AG08396 (cell line): ENCODE measurements at regions not wholly inside any gene's neighbourhood (a gene's known extent, or its start where the extent isn't known, plus 50 kb on each side); places are given as distances from the start of the nearest gene placed in this dataset.
A peak's percentile ranks its signal among the peaks of the same experiment; 100 is the strongest.

Source experiments
- DNase-seq: peaks from one replicate; pipeline ENCODE4 v3.0.0; 2012; ENCODE audit warnings: low spot score, mixed read lengths

DNA sequence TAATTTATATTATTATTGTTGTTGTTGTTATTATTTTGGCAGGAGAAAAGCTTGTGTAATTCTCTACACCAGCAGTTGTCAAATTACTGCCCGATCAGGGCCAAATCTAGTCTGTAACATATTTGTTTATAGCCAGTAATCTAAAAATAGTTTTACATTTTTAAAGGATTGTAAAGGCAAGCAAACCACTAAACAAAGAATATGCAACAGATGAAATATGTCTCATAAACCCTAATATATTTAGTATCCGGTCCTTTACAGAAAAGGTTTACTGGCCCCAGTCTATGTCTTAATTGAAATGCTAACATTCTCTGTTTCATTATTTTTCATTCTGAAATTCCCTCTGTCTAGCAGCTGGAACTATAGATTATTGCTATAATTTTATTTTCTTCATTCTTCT, 709.5 kb downstream of the KCNJ2 start:
- DNase-seq, result no peak

DNA sequence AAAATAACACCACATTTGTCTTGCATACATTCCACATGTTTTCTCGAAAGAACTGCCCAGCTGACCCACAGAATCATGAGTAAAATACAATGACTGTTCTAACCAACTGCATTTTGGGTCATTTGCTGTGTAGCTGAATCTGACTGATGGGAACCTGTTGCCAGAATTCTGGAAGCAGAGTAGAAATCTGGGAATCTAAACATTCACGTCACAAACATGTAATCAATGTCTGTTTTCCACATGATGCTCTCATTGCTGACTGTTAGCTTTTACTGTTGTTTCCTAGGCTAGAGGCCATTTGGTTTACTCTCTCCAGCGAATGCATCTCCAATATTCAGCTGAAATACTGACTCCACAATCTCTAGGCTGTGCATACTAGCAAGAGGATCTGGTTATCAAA, 710.1 kb downstream of the KCNJ2 start:
- DNase-seq, result peak; percentile 5

DNA sequence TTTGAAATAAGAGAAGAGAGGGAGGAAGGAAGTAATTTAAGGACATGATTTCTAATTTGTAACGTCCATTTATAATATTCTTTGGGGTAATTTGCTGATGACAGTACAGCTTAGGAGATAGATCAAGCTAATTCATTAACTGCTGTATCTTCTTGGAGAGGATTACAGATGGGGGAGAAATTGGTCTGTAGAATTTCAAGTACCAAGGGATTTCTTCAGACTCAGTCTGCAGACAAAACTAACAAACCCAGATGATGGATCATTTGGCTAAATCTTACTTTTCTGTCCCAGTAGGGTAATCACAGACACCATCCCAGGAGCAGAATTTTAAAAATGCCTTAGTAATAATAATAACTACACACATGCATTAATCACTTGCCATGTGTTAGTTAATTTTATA, 711.8 kb downstream of the KCNJ2 start:
- DNase-seq, result no peak

DNA sequence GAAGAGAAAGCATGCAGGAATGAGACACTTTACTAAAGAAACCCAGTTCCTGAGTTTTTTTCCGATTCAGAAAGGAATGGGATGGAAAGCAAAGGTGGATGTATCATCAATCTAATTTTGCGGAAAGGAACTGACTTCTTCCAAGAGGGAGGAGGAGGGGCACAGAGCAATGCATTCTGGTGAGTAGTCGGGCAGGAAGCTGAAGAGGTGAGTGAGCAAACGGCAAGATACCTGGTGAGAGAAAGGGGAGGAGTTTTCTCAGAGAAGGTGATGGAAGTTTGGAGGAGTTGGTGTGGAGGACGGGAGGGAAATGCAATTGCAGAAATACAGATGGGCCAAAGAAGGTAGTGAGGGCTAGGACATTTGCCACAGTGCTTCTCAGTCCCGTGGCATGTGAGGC, 713.2 kb downstream of the KCNJ2 start:
- DNase-seq, result no peak

DNA sequence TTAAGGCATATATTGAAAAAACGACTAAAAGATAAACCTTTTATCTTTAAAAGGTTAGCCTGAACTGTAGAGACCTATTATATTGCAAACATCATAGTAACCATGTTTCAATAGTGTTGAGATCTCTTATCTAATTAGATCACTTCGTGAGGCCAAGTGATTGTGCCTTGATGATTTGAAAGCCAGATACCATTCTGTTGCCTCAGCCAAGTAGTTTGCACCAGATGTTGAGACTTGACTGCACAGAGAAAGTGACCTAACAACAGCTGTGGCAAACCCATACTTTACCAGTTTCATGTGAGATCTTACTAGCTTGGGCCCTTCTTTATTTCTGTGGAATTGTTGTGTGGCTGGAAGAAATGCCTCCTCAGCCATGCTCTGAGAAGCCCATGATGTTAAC, 717.3 kb downstream of the KCNJ2 start:
- DNase-seq, result no peak

DNA sequence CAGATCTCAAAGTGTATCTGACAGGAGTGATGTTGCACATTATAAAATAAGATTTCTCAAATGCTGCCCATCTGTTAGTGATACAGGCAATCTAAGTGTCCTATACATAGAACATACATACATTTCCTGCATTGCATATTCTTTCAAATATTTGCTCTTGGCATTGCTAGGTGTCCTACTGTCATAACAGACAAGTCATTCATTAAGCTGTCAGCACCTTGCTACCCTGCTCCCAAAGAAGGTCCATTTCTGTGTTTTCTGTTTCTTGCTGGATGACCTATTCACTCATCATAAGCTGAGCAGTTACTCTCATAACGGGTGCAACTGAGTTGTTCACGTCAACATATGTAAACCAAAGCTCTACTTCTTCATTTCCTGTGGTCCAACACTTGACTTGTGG, 719.0 kb downstream of the KCNJ2 start:
- no peak for DNase-seq

DNA sequence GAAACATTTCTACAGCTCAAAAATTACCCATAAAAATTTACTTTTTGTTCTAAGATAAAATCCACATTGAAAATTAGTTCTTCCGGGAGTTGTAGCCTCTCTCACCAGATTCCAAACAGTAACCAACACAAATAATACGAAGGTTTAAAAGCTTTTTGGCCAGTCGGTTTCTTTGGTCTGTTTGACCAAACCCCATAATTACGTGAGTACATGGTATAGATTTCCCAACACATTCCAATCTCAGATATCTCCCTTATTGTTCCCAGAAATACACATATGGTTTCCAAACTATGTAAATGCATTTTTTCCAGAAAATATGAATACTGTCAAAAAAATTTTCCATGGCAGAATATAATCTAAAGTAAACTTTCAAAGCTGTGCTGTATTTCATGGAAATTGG, 722.0 kb downstream of the KCNJ2 start:
- no peak for DNase-seq

DNA sequence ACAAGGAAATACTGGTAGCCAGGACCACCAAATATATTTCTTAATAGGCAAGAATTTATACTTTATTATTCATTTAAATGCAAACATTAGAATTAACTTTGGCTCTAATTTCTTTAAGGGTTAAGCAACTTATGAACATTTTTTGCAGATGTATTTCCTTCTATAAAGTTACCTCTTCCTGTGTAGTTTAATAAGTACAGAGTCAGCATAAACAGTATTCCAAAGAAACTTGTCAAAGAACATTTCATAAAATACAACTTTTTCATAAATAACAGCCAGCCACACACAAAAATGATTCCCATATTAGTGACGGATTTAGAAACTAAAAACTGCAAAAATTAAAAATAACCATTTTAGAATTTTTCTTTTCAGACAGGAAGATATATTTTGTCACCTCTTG, 723.2 kb downstream of the KCNJ2 start:
- no peak for DNase-seq

DNA sequence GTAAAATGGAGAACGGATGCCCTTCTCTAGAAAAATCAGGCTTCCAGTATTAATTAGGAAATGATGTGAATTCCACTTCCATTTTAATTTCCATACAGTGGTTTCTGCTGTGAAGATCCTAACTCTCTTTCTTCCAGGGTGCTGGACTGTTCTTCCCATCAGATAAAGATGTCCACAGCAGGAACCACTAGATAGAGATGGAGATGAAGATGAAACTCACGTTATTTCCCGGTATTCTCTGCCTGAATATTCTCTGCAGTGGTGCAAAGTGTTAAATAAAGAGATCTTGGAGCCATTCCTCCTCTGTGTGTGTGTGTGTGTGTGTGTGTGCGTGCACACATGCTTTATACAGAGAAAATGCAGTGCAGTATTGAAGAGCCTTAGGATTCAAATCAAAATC, 727.5 kb downstream of the KCNJ2 start:
- no peak for DNase-seq

DNA sequence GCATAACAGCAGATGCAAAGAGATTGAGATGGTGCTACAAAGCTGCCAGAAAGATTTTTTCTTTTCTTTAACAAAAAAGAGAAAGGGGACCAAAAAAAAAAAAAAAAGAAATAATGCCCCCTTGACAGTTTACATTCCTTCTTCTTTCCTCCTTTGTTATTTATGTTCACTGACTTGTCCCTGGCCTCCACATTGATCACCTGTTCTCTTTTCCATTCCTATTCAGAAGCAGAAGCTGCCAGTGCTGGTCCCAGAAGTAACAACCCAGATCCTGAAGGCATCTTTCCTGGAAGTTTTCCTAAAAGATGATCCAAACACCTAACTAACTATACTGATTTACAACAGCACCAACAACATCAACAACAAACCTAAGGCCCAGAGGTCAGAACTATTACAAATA, 728.1 kb downstream of the KCNJ2 start:
- DNase-seq, result no peak

DNA sequence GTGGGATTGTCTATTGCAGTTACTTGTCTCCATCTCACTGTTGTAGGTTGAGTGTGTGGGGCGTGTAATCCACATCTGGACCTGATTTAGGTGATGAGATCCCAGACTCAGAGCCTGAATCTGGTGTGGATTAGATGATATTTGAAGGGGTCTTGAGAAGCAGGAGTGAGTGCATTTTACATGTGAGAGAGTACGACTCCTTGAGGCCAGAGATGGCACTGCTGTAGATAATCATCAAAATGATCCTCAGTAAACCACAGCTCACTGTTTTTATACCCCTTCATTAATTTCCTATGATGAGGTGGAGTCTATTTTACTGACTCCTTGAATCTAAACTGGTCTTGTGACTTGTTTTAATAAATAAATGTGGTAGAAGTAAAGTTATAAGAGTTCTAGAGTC, 732.5 kb downstream of the KCNJ2 start:
- no peak for DNase-seq

DNA sequence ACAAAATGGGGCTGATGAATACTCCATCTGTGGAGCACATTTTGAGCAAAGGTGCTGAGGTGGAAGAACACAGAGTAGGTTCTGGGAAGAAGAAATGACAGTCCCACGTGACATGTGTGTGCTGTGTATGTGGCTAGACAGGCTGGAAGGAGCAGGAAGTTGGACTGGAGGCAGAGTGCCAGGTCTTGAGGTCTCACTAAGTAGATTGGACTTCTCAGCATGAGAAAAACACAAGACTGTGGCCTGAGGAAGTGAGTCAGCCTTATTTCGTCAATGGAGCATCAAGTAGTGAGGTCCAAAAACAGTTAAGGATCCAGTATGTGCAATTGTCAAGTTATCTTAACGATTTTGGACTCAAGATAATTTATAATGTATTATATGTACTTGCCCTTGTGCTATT, 736.5 kb downstream of the KCNJ2 start:
- DNase-seq, result peak; percentile 78

DNA sequence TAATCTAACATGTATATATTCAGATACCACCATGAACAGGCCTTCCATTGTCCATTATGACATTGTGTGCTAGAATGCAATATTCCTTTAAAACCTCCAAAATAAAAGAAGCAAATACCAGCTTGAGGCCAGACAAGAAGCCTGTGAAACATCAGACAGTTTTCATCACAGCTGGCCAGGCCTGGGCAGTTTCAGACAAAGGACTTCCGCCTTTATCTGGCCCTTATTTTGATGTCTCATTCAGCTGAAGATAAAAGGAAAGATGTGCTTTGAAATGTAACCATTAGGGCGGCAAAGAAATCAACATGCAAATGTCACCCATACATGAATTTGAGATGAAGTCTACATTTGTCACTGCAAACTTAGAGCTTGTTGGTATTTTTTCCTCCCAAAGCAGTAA, 737.5 kb downstream of the KCNJ2 start:
- DNase-seq, result no peak

DNA sequence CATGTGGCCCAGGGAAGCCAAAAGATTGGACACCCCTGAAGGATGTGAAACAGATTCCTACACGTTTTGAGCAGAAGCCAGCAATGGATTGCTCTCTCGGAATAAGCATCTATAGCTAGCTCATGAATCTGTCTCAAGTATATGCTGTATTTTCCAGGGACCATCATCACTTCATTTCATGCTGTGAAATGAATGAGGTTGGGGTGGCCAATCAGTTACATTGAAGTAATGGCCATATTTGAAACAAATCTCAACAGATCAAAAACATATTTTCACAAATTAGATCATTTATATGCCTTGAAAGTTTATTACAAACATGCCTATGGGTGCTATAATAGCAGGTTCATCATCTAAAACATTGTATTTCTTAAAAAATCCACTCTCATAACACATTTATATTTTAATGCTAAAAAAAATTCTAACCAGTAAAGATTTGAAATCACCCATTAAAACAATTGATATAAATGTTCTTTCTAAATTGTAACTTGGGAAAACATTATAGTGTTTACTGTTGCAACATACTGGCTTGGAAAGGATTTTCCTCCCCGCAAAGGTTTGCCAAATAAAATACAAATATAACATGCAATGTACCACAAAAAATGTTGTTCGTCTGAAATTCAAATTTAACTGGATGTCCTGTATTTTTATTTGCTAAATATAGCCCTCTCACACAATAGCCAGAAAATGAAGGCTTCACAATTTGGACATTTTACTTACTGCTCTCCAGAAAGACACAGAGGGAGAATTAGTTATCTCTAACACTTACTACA, 743.6 kb downstream of the KCNJ2 start:
- DNase-seq, result peak; percentile 5

DNA sequence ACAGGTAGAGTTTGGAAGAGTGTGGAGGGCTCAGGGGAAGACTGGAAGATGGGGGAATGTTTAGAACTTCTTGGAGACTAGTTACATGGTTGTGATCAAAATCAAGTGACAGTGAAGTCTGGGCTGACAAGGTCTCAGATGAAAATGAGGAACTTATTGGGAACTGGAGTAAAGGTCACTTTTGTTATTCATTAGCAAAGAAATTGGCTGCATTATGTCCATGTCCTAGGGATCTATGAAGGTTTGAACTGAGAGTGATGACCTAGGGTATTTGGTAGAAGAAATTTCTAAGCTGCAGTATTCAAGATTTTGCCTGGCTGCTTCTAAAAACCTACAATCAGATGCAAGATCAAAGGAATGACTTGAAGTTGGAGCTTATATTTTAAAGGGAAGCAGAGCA, 747.1 kb downstream of the KCNJ2 start:
- no peak for DNase-seq

DNA sequence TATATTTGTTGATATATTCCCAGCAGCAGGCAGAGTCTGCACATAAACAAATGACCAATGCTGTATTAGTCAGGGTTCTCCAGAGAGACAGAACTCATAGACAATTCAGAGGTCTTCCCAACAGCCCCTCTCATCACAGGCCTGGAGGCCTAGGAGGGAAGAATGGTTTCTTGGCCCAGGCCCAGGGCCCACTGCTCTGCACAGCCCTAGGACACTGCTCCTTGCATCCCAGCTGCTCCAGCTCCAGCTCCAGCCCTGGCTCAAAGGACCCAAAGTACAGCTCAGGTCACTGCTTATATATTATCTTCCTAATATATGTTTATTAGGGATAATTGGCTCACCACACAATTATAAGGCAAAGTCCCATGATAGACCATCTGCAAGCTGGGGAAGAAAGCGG, 749.9 kb downstream of the KCNJ2 start:
- DNase-seq, result peak; percentile 4

DNA sequence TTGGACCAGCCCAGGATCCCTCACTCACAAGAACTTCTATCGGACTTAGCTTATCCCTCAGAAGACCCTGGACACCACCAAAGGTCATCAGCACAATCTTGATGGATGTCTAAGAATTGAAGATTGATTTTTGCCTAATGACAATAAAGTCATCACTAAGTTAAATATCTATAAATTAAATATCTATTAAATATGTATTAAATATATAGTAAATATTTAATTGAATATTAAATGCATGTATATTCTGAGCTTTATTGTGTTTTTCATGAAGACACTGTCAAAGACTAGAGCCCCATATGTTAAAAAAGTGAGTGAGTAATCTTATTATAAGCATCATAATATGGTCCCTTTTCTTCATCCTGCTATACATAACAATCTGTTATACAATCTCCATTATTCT, 751.1 kb downstream of the KCNJ2 start:
- DNase-seq, result no peak

DNA sequence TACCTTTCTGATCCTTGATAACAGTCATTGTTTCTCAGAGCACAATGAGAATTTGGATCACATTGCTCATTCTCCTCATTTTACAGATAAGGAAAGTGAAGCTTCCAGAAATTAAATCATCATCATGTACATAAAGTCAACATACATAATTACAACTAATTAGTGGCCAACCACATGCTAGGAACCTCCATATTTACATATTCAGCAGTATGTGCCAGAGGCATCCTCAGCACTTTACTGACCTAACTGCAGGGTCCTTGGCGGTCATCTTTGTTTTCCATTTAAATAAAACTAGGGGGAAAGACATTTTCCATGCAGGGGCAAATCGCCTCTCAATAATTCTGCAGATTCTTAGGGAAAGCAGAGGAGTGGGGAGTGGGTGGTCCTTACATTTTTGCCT, 752.9 kb downstream of the KCNJ2 start:
- DNase-seq, result no peak

DNA sequence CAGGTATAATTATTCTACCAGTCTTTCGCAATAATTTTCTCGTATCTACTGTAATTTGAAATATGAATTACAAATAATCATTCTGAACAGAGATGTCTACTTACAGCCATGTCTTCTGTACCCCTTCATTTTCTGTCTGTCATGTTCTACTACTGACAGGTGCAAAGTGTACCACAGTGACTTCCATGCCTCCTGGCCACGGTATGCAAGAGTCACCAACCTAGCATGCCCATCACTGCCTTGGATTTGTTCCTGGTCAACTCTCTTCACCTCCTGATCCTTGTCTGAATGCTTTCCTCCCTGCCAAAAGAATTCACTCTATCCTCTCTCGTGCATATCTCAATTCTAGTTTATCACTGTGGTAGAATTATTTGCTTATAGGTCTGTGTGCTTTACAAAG, 755.4 kb downstream of the KCNJ2 start:
- no peak for DNase-seq

DNA sequence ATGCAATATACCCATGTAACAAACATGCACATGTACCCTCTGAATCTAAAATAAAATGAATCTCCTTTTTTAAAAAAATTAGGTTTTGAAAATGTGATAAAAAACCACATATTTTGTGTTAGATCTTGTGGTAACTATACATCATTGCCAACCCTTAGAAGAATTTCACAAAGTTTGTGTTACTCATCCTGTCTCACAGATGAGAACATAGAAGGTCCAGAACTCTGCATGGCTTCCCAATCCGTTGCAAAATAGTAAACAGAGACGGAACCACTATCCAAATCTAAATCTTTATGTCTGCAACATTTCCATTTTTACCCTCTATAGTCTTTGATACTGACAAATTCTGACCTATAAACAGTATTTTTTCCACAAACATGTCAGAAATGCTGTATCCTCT, 759.9 kb downstream of the KCNJ2 start:
- peak; percentile 7 for DNase-seq

DNA sequence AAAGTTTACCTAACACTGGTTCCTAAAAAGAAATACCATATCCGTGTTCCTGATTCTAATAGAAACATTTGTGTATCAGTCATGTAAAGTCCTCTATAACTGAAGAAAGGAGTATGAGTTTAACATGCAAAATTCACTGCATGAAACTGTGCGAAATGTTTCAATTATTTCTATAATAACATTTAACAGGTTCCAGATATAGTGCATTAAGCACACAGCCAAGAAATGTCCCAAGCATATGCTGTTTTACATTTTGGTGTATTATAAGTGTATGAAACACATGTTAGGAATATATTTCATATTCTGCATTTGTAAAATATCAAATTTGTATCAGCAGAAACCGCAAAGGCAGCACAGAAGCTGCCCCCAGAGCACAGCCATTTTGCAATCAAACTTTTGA, 764.9 kb downstream of the KCNJ2 start:
- DNase-seq, result no peak

DNA sequence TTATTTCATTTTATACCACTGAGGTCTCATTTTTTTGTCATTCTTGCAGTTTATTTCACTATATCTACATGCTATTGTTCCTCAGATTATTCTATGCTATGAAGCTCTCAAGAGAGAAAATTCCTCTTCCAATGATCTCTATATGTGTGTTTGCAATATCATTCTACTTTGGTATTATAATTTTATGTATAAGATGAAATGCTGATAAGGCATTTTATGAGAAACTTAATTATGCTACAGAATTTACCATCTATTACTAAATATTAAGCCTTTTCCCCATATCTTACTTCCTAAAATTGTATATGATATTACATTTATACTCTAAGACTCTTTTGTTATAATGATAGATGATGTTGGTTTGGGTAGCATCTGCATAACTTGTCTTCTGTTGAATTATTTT, 765.5 kb downstream of the KCNJ2 start:
- DNase-seq, result no peak

DNA sequence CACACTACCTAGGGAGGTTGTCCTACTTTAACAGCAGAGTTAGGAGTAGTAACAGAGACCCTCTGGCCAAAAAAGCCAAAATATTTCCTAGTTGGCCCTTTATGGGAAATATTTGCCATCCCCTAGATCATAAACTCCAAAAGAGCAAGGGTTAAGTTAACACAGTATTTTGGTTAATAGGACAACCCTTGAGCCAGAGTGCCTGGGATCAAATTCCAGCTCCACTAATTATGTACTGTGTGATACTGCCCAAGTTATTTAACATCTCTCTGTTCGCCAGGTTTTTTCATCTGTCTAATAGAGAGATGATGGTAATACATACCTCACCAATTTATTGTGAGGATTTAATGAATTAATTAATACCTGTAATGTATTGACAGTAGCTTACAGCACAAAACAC, 767.4 kb downstream of the KCNJ2 start:
- no peak for DNase-seq

DNA sequence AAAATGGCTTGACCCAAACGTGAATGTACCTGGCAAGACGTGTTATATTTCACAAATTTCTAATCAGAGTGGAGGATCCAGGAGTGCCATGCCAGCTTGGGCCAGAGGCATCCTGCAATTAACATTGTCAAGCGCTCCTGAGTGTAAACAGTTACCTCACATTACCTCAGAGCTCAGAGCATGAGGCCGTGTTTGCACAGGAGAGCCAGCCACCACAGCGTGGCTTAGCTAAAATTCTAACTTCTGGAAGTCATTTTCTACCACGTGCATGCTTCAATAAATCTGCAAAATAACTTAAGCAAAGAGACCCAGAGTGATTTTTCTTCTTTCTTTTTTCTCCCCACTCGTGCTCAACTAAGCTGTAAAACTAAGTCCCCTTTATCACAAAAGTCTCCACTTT, 769.0 kb downstream of the KCNJ2 start:
- no peak for DNase-seq

DNA sequence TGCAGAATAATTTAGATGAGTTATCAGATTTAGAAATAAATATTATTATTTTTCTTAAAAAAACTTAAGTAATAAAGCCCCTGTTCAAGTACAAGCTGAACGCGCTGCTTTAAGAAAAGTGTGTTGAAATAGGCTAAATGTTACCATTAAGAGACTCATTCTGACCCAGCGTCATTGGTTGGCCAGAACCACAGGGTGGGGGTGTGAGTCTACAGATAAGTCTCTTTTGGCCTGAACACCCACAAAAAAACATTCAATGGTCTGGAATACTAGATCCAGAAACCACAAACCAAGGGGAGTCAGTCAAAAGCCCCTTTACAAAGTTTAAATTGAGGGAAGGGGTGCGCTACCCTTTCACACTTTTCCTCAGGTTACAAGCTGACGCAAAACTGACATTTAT, 776.1 kb downstream of the KCNJ2 start:
- DNase-seq, result no peak
